HG03571 (cell line): ENCODE measurements at regions not wholly inside any gene's neighbourhood (a gene's known extent, or its start where the extent isn't known, plus 50 kb on each side); places are given as distances from the start of the nearest gene placed in this dataset.

Experiments
- ATAC-seq: cut with Tn5 transposase; IDR thresholded peaks from one replicate; pipeline ENCODE4 v1.9.1; 2021; ENCODE audit not compliant: unreplicated experiment

GRCh38 chr20:11119573-11119972 lies 445.8 kb upstream of the JAG1 start:
- ATAC-seq, result no peak

- ATAC-seq, result no peak
These were observed 446.6 kb upstream of the JAG1 start for GRCh38 chr20:11120431-11120830.

- ATAC-seq, result no peak
These were observed 451.2 kb upstream of the JAG1 start for GRCh38 chr20:11124849-11125505.

DNA sequence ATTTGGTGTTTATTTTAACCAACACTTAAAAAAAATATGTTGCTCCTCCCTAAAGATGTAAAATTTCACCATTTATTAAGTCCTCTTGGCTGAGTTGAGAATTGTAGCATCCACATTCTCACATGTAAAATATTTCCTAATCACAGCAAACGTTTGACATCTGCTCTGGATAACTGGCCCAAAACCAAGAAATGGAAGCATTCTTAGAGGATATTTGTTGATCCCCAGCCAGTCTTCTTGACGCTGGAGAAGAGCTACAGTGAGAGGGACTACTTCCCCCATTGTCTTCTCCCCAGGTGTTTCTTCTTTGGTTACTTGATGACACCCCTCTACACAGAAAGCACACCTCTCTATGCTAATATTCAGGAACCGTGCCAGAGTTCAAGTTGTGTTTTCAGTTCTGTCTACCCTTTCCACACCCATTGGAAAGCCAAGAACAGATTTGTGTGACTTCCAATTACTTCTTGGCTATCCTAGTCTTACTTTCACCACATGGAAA lies 454.5 kb upstream of the JAG1 start:
- no peak for ATAC-seq

- no peak for ATAC-seq
These were observed 454.9 kb upstream of the JAG1 start for GRCh38 chr20:11128721-11129120.

DNA sequence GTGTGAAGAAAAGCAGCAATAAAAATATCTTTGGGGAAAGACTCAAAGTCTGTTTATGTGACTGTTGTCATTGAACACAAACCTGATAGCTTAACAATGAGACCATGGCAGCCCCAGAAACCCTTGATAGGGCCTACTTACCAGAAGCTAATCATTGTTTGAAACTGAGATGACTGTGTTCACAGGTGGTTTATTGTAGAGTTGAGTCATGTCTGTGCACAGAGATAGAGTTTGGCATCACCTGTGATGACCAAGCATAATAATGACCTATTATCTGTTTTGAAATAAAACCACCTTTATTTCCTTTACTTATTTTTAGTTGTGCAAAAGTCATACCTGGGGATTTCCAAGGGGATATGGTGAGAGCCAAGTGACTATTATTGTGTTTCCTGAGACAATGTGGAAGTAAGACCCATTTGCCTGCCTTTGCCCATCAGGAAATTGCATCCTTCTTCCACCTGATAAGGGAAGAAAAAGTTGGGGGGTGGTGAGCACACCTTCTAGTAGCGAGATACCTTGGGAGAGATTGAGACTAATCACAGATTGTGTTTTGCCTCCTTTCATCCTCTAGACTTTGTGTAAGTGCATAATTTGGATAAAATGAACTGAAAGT lies 456.9 kb upstream of the JAG1 start:
- ATAC-seq, result no peak

DNA sequence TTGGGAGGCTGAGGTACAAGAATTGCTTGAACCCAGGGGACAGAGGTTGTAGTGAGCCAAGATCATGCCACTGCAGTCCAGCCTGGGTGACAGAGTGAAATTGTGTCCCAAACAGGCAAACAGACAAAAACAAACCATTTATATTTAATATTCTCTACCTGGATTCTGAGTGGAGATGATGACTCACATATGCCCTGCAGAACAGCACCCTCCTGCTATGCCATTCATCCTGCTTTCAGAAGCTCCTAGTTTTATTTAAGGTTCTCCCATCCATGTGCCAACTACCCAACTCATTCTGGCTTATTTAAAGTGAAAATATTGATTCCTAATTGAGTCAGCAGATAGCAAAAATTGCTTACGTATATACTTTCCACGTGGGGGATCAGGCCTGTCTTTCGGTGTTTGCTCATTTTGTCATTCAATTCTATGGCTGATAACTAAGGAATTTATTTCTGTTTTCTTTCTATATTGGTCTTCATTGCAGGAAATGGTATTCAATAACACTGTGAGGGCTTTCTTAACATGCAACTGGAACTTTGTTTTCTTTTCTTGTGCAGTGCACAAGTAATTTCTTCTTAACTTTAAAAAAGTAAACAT lies 459.1 kb upstream of the JAG1 start:
- ATAC-seq, result no peak

- ATAC-seq, result no peak
These were observed 462.9 kb upstream of the JAG1 start for GRCh38 chr20:11136691-11137090.

DNA sequence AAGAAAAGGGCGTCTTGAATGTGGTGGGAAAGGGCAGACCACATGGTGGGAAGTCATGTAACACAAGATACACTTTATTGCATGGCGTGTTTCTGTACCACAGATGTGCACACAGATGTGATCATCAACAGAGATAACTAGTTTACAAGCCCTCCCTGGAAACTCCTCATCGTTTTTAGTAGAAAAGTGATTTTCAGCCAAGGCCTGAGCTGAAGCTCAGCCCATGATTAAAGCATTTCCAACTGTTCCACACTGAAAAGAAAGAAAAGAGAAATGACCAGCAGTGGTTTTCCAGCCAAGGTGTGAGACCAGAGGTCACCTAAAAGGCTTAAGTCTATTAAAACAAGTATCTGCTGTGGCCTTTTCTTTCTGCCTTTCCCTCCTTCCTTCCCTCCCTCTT lies 463.9 kb upstream of the JAG1 start:
- no peak for ATAC-seq

DNA sequence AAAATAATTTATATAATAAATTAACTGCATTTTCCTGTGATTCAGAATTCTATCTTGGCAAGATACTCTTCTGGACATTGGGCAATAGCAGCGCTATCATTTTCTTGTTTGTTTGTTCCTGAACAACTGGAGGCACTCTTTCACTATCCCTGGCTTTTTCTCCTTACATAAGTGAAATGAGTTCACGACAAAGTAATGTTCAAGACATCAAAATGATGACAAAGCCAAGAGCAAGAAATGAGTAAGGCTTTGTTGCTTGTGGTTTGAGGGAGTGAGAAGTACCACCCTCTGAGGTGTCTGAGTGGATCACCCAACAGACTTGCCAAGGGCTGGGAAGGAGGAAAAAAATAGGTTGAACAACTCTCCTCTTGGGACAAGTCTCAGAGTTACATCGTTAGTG lies 466.6 kb upstream of the JAG1 start:
- ATAC-seq, result no peak

DNA sequence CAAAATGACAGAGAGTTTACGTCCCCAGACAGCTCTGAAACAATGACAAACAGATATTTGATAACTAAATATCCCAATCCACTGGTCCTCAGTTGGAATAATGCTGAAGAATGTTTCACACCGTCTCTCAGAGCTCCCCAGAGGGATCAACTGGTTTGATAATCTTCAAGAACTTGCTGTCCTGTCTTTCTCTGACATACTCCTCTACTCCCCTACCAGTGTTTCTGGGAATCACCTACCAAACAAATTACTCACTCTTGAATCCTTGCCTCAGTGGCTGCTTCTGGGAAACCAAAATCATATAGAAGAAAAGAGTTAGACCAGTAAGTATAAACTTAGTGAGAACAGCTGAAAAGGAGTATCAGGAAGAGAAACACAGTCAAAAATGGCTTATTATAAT lies 469.7 kb upstream of the JAG1 start:
- no peak for ATAC-seq

DNA sequence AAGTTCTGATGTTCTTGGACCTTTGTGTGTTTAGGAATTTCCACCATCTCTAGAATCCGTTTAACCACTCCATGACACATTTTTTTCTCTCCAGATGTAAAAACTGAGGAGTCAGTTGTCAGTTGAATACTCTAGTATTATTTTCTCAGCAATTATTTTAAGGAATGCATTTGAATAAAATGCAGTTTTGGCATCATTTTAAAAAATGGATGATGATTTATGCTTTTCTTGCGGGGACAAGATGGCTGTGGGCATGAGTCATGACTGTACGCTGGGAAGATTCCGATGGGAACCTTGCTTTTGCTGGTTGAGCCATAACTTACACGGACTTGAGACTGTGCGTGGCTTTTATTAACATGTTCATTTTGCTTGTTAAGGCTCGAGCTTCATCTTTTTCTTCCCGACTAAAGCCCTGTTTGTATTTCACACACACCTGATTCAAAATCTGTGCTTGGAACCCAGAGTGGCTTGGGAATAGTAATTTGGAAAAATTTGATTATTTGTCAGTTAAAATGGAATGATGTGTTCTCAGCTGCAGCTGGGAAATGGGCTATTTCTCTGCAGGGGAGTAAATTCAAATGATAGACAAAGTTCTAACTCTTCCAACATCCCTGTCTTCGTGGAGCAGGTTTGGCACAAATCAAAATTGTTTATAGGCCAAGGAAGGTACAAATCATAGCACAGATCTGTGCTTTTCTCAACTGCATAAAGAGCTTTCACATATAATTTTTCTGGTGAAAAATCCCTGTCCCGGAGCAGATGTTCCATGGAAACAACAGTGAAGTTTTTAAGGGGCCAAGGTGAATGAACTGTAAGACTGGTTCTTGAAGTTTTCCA lies 470.5 kb upstream of the JAG1 start:
- ATAC-seq, result no peak

DNA sequence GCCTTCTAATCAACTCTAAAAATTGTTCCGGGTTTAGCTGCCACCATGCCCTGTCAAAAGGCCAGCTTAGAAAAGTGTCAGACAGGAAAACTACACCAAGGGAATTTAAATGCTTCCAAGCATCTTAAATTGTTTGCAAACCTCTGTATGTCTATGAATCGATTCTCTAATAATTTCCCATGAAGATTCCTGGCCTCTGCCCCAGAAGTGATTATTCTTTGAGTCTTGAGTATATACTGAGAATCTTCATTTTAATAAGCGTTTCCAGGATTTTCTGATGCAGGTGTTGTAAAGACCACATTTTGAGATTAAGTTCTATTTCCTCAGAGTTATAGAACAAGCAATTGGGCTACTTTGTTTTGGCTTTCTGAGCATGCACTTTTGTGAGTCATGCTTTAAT lies 471.8 kb upstream of the JAG1 start:
- ATAC-seq, result no peak

- ATAC-seq, result no peak
These were observed 480.0 kb upstream of the JAG1 start for GRCh38 chr20:11153819-11154218.

DNA sequence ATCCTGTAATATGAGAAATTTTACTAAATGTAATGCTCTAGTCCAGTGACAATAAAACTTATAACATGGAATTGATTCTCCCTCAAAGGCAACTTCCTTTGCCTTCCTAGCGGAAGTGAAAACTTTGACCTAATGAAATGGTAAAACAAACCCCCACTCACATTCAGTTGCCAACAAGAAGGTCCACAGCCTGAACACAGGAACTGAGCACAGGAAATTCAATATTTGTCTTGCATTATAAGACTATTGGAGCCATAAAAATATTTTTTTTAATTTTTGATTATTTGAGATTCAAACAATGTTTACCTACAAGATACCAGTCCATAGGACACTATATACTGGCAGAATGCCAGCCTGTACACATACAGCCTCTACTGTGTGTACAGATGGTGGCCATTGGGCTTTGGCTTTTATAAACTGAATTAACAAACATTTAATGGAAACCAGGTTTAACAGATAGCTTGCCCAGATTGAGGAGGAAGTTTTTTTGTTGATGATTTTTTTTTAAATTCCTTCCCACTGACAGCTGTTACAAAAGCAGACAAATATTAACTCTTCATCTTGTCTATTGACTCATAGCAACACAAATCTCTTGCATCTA lies 481.5 kb upstream of the JAG1 start:
- ATAC-seq, result no peak

GRCh38 chr20:11156922-11157321 lies 483.1 kb upstream of the JAG1 start:
- no peak for ATAC-seq

DNA sequence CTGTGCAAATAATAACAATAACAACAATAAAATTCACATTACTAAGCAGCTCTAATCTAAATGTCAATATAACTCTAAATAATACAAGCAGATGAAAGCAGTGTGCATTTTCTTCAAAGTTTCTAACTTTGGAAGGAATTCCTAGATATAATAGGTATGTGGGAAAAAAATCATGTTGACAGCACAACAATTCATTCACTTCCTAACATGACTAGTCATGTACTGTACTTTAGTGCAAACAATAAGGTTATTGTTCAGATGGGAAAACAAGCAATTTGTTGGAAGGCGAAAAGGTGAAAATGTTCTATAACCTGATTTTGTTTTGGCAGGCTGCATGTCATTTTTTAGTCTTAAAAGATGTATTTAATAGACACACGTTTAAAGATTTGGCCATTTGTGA lies 484.3 kb upstream of the JAG1 start:
- ATAC-seq, result no peak

DNA sequence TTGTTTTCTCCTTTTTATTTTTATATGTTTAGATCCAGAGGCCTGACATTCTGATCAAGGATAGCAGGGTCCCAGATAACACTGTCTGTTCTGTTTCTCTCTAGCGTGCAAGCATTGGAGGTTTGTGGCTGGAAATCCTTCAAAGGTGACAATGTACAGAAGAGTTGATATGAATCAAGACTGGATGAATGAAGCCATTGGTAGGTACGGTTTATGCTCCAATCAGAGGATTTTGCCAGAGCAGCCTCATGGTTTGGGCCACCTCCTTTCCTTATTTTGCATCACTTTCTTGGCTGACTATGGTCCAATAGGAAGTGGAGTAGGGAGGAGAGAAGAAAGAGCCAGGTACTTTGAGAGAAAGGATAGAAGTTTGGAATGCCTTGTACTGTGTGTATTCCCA lies 484.8 kb upstream of the JAG1 start:
- ATAC-seq, result no peak

GRCh38 chr20:11159728-11160127 lies 485.9 kb upstream of the JAG1 start:
- ATAC-seq, result no peak

GRCh38 chr20:11162026-11162775 lies 488.4 kb upstream of the JAG1 start:
- no peak for ATAC-seq

GRCh38 chr20:11165789-11166188 lies 492.0 kb upstream of the JAG1 start:
- ATAC-seq, result no peak
